Fibroblast of villous mesenchyme (primary cell): ENCODE measurements at regions not wholly inside any gene's neighbourhood (a gene's known extent, or its start where the extent isn't known, plus 50 kb on each side); places are given as distances from the start of the nearest gene placed in this dataset.

ENCODE experiments used
- DNase-seq: peaks from one replicate; pipeline ENCODE4 v3.0.0-alpha.2; 2010; ENCODE audit warnings: low read depth
- H3K4me3 ChIP-seq: 2 replicates; pipeline ENCODE4 v1.5.1; 2011; ENCODE audit warnings: low read depth, mild to moderate bottlenecking, low read length
- TF ChIP-seq, protein P1 (sequence below): IDR thresholded peaks from 2 replicates; pipeline ENCODE4 v1.5.1; 2012; ENCODE audit warnings: low read depth, mild to moderate bottlenecking, low read length; ENCODE audit not compliant: insufficient read depth

DNA sequence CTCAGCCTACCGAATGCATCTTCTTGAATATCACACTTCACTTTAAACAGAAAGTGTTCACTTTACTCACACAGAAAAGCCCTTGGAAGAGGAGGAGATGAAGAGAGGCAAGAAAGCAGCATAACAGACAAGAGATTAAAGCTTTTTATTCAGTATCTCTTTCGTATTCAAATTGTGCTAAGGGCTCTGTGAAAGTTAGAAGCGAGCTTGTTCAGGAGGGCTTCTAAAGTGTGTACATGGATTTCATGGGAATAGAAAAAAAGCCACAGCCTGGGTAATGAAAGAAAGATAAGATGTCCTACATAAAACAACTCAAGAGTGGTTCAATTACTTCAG lies 531.9 kb downstream of the TMEM182 start:
- H3K4me3 ChIP-seq, result no peak overlapping the region
- no peak for DNase-seq
- TF ChIP-seq, protein P1, sequence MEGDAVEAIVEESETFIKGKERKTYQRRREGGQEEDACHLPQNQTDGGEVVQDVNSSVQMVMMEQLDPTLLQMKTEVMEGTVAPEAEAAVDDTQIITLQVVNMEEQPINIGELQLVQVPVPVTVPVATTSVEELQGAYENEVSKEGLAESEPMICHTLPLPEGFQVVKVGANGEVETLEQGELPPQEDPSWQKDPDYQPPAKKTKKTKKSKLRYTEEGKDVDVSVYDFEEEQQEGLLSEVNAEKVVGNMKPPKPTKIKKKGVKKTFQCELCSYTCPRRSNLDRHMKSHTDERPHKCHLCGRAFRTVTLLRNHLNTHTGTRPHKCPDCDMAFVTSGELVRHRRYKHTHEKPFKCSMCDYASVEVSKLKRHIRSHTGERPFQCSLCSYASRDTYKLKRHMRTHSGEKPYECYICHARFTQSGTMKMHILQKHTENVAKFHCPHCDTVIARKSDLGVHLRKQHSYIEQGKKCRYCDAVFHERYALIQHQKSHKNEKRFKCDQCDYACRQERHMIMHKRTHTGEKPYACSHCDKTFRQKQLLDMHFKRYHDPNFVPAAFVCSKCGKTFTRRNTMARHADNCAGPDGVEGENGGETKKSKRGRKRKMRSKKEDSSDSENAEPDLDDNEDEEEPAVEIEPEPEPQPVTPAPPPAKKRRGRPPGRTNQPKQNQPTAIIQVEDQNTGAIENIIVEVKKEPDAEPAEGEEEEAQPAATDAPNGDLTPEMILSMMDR, result no peak

DNA sequence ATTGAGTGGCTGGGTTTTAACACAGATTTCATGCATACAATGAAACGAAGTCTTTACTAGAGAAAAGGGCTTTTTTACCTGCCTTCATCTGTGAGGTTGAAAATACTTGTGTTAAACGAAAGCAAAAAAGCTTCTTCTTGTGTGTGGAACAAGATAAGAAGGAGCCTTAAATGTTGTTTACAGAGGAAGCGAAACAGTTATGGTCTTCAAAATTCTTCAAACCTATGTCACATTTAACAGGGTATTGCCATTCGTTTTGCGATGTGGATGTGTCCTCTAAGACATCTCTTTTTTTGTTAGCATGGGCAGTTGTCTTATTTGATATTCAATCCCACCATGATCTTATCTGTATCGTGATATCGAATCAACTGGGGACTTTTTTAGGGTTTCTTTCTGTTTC lies 532.6 kb downstream of the TMEM182 start:
- TF ChIP-seq, protein P1, result no peak
- no peak for DNase-seq
- H3K4me3 ChIP-seq, result no peak overlapping the region

DNA sequence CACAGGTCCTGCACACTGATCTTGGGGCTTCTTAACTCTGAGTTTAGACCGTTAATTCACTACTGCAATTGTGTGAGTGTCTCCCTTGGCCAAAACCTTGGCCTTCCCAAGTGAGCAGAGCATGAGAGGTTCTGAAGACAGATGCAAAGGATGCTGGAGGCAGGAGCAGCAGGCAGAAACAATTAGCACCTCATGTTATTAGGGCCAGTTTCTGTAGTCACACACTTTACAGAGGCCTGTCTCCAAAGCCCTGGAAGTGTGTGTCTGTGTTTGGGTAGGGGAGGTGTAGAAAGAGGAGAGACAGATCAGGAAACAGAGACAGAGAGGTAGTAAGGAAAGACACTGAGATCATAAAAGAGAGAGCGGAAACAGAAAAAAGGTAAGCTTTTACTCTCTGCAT lies 533.8 kb downstream of the TMEM182 start:
- H3K4me3 ChIP-seq, result no peak overlapping the region
- DNase-seq, result no peak
- TF ChIP-seq, protein P1, result no peak

DNA sequence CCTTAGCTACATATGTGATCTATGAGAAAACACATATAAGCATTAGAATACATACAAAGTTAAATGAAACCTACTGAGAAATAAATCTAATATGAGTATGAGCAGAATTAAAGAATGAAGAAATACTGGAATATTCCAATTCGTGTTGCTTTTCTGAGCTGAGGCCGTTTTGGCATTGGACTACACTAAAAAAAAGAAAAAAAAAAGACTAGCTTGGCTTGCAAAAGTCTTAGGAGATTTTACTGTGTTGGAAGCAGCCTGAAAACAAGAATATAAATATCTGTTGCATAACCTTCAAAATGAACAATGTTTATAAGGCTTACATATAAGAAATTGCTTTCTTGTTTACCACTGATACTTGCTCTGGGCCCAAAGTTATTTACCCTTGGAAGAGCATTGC lies 562.8 kb downstream of the TMEM182 start:
- H3K4me3 ChIP-seq, result no peak overlapping the region
- TF ChIP-seq, protein P1, result no peak
- DNase-seq, result no peak

DNA sequence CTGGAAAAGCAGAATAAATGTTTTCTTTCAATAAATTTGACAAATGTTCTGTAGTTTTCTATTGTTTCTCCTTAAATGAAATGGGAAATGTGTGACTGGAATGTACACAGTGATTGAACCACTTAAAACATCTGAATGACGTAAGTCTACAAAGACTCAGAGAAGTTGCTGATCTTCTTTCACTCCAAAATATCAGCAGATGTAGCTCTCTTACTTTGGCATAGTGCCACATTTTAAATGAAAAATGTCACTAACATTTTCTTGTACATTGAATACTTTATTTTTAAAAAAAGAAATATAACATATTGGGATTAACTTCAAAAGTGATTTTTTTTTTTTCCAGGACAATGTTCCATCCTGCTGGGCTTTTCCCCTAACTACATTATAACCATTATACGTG lies 565.6 kb downstream of the TMEM182 start:
- TF ChIP-seq, protein P1, result no peak
- DNase-seq, result no peak
- H3K4me3 ChIP-seq, result no peak overlapping the region

DNA sequence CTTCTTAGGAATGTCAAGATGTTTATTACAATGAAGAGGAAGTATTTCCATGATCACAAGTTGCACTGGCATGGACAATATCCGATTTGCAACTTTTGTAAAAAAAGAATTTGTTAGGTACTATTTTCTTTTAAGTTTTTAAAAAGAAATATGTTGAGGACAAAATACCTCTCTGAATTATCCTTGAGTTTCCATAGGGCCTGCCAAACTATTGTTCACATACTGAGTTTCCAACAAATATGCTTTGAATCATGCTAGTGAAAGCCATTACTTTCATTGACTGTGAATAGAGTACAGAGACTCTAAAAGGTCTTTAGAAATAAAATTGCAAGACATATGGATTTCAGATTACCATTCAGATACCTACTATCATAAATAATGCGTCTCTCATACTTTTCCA lies 566.1 kb downstream of the TMEM182 start:
- TF ChIP-seq, protein P1, result no peak

DNA sequence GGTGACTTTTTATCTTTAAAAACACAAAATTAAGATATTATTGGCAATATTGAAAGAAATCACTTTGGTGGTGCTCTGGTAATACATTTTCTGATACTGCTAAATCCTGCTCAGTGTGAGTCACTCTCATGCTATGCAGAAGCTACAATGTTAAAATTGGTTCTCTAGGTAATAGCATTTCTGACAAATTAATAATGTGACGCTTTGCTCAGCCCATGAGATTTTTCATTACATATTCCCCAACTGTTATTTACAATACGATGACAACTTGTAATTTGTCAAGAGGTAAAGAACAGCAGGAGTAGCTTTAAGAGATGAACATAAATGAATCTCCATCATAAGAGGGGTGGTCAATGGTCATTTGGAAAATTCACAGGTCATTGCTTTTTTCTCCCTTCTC lies 573.6 kb downstream of the TMEM182 start:
- no peak overlapping the region for H3K4me3 ChIP-seq
- TF ChIP-seq, protein P1, result no peak
- no peak for DNase-seq

More for the DNA sequence above, 566.1 kb downstream of the TMEM182 start:
- H3K4me3 ChIP-seq, result no peak overlapping the region
- no peak for DNase-seq
